ENCODE measurements at regions not wholly inside any gene's neighbourhood (a gene's known extent, or its start where the extent isn't known, plus 50 kb on each side); places are given as distances from the start of the nearest gene placed in this dataset.

- TF ChIP-seq POLR2A (IDR thresholded peaks at IDR 0.05) (no peak), POLR2AphosphoS5 (IDR thresholded peaks at IDR 0.05) (no peak), CTCF (IDR thresholded peaks at IDR 0.05) (no peak)
- H3K9me3 ChIP-seq = no peaks in the 10 kb centered on the region
- no peak overlapping the region for H3K27ac ChIP-seq
- no peak overlapping the region for H3K4me3 ChIP-seq
- no peaks in the 10 kb centered on the region for H3K4me1 ChIP-seq
- H3K36me3 ChIP-seq = no peaks in the 10 kb centered on the region
- DNase-seq (ENCODE audit: low spot score in 2 of 2) = no peak
- peaks cover 0 to 6% of the 10 kb centered on the region in 2 donors for H3K27me3 ChIP-seq
- intact Hi-C loops (cut with DNase I; ENCODE audit: low total_unique reads) = no loop called here
Observed at GRCh38 chrX:150199803-150200202, 163.3 kb upstream of the MAMLD1 start.

GRCh38 chrX:150200361-150200760, 162.8 kb upstream of the MAMLD1 start:
- H3K9me3 ChIP-seq = no peaks in the 10 kb centered on the region
- no peak for DNase-seq (ENCODE audit: low spot score in 2 of 2)
- peaks cover 0 to 6% of the 10 kb centered on the region in 2 donors for H3K27me3 ChIP-seq
- TF ChIP-seq POLR2AphosphoS5 (IDR thresholded peaks at IDR 0.05) = no peak
- no peak overlapping the region for H3K27ac ChIP-seq
- intact Hi-C loops (cut with DNase I; ENCODE audit: low total_unique reads) = no loop called here
- H3K4me3 ChIP-seq = no peak overlapping the region
- no peaks in the 10 kb centered on the region for H3K36me3 ChIP-seq
- H3K4me1 ChIP-seq = no peaks in the 10 kb centered on the region

GRCh38 chrX:150200820-150201287, 162.3 kb upstream of the MAMLD1 start:
- Histone ChIP-seq H3K36me3 (no peaks in the 10 kb centered on the region), H3K27ac (peak overlapping the region in 1 of 2 donors; percentile 32), H3K9me3 (no peaks in the 10 kb centered on the region), H3K4me1 (no peaks in the 10 kb centered on the region), H3K4me3 (no peak overlapping the region), H3K27me3 (peaks cover 0 to 3% of the 10 kb centered on the region in 2 donors)
- peak in 1 of 3 donors; percentile 59 for TF ChIP-seq POLR2AphosphoS5 (IDR thresholded peaks at IDR 0.05)
- TF ChIP-seq POLR2A (IDR thresholded peaks at IDR 0.05) = no peak
- no peak for TF ChIP-seq CTCF (IDR thresholded peaks at IDR 0.05)
- intact Hi-C loops (cut with DNase I; ENCODE audit: low total_unique reads) = no loop called here
- peak; percentile 51 to 65 for DNase-seq (ENCODE audit: low spot score in 2 of 2)

- H3K4me3 ChIP-seq = no peak overlapping the region
- H3K9me3 ChIP-seq = no peaks in the 10 kb centered on the region
- TF ChIP-seq POLR2A (IDR thresholded peaks at IDR 0.05) (no peak), CTCF (IDR thresholded peaks at IDR 0.05) (no peak), POLR2AphosphoS5 (IDR thresholded peaks at IDR 0.05) (no peak)
- peak overlapping the region in 1 of 2 donors; percentile 32 for H3K27ac ChIP-seq
- intact Hi-C loops (cut with DNase I; ENCODE audit: low total_unique reads) = no loop called here
- H3K36me3 ChIP-seq = no peaks in the 10 kb centered on the region
- H3K4me1 ChIP-seq = no peaks in the 10 kb centered on the region
- H3K27me3 ChIP-seq = peaks cover 0 to 3% of the 10 kb centered on the region in 2 donors
- no peak for DNase-seq (ENCODE audit: low spot score in 2 of 2)
Observed at GRCh38 chrX:150201391-150201790, 161.7 kb upstream of the MAMLD1 start.

- Histone ChIP-seq H3K36me3 (no peaks in the 10 kb centered on the region), H3K27me3 (peaks cover 0 to 7% of the 10 kb centered on the region in 2 donors), H3K27ac (no peak overlapping the region), H3K9me3 (no peaks in the 10 kb centered on the region), H3K4me1 (no peaks in the 10 kb centered on the region), H3K4me3 (no peak overlapping the region)
- intact Hi-C loops (cut with DNase I; ENCODE audit: low total_unique reads) = no loop called here
- TF ChIP-seq POLR2AphosphoS5 (IDR thresholded peaks at IDR 0.05) = no peak
- no peak for TF ChIP-seq POLR2A (IDR thresholded peaks at IDR 0.05)
- no peak for TF ChIP-seq CTCF (IDR thresholded peaks at IDR 0.05)
- DNase-seq (ENCODE audit: low spot score in 2 of 2) = no peak
Observed at GRCh38 chrX:150201841-150202240, 161.3 kb upstream of the MAMLD1 start.
